PFSK-1 (cell line): ENCODE measurements at regions not wholly inside any gene's neighbourhood (a gene's known extent, or its start where the extent isn't known, plus 50 kb on each side); places are given as distances from the start of the nearest gene placed in this dataset.

Experiments
- FOXP2 ChIP-seq: optimal IDR thresholded peaks from 2 replicates; pipeline ENCODE3; 2011; ENCODE audit warnings: borderline replicate concordance, control low read depth, inconsistent platforms; ENCODE audit not compliant: insufficient read depth; ENCODE audit errors: extremely low read length, extremely low read depth
- POLR2AphosphoS5 ChIP-seq: IDR thresholded peaks from 2 replicates; pipeline ENCODE4 v1.6.1; 2012; ENCODE audit warnings: low read depth, mild to moderate bottlenecking, control low read depth, low read length, moderate library complexity
- SIN3A ChIP-seq: IDR thresholded peaks from 2 replicates; pipeline ENCODE4 v1.6.1; 2012; ENCODE audit warnings: mild to moderate bottlenecking, low read length, moderate library complexity, borderline replicate concordance; ENCODE audit not compliant: insufficient read depth
- TAF1 ChIP-seq: IDR thresholded peaks from 2 replicates; pipeline ENCODE4 v1.6.1; 2012; ENCODE audit warnings: low read length, control low read depth, borderline replicate concordance; ENCODE audit not compliant: insufficient read depth
- TF ChIP-seq, protein P1 (sequence below), 2 experiments: IDR thresholded peaks; 2 replicates each; pipeline versions ENCODE4 v1.6.1 to v1.8.0; 2011 to 2012; ENCODE audit warnings: low read depth in 2 of 2, low read length in 2 of 2, control low read depth in 1 of 2, inconsistent platforms in 1 of 2, mild to moderate bottlenecking in 1 of 2, moderate library complexity in 1 of 2; ENCODE audit not compliant: insufficient read depth in 1 of 2

GRCh38 chr4:34362654-34363053, 1881.7 kb downstream of the ARAP2 start:
- TF ChIP-seq, protein P1, sequence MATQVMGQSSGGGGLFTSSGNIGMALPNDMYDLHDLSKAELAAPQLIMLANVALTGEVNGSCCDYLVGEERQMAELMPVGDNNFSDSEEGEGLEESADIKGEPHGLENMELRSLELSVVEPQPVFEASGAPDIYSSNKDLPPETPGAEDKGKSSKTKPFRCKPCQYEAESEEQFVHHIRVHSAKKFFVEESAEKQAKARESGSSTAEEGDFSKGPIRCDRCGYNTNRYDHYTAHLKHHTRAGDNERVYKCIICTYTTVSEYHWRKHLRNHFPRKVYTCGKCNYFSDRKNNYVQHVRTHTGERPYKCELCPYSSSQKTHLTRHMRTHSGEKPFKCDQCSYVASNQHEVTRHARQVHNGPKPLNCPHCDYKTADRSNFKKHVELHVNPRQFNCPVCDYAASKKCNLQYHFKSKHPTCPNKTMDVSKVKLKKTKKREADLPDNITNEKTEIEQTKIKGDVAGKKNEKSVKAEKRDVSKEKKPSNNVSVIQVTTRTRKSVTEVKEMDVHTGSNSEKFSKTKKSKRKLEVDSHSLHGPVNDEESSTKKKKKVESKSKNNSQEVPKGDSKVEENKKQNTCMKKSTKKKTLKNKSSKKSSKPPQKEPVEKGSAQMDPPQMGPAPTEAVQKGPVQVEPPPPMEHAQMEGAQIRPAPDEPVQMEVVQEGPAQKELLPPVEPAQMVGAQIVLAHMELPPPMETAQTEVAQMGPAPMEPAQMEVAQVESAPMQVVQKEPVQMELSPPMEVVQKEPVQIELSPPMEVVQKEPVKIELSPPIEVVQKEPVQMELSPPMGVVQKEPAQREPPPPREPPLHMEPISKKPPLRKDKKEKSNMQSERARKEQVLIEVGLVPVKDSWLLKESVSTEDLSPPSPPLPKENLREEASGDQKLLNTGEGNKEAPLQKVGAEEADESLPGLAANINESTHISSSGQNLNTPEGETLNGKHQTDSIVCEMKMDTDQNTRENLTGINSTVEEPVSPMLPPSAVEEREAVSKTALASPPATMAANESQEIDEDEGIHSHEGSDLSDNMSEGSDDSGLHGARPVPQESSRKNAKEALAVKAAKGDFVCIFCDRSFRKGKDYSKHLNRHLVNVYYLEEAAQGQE (IDR thresholded peaks at IDR 0.05; ENCODE audit: insufficient read depth in 1 of 2, low read depth in 2 of 2, low read length in 2 of 2) = no peak
- no peak for TF ChIP-seq SIN3A
- TF ChIP-seq POLR2AphosphoS5 = no peak
- no peak for TF ChIP-seq FOXP2
- TF ChIP-seq TAF1 = no peak

DNA sequence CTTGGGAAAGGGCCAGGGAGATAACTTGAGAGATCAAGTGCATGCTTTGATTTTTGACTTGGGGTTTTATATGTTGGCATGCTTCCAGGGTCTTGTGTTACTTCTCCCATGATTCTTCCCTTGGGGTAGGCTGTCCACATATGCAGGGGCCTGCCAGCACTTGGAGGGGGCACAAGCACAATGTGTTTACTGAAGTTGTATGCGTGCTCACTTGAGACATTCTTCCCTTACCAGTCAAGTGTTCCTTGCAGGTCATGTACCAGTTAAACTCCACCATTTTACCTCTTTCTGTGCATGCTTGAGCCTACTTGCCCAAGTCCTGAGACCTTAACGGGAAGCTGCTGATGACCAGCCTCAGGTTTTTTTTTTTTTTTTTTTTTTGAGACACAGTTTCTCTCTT, 1880.5 kb downstream of the ARAP2 start:
- TF ChIP-seq POLR2AphosphoS5 (no peak), FOXP2 (no peak), SIN3A (no peak), TAF1 (no peak)
- TF ChIP-seq, protein P1 (IDR thresholded peaks at IDR 0.05; ENCODE audit: insufficient read depth in 1 of 2, low read depth in 2 of 2, low read length in 2 of 2) = no peak

GRCh38 chr4:34365946-34366345, 1878.4 kb downstream of the ARAP2 start:
- no peak for TF ChIP-seq TAF1
- no peak for TF ChIP-seq FOXP2
- TF ChIP-seq SIN3A = no peak
- TF ChIP-seq, protein P1 (IDR thresholded peaks at IDR 0.05; ENCODE audit: insufficient read depth in 1 of 2, low read depth in 2 of 2, low read length in 2 of 2) = no peak
- TF ChIP-seq POLR2AphosphoS5 = no peak

- TF ChIP-seq, protein P1 (IDR thresholded peaks at IDR 0.05; ENCODE audit: insufficient read depth in 1 of 2, low read depth in 2 of 2, low read length in 2 of 2) = no peak
- TF ChIP-seq SIN3A (no peak), POLR2AphosphoS5 (no peak), TAF1 (no peak), FOXP2 (no peak)
Measured at GRCh38 chr4:34371676-34372075, 1872.6 kb downstream of the ARAP2 start.

DNA sequence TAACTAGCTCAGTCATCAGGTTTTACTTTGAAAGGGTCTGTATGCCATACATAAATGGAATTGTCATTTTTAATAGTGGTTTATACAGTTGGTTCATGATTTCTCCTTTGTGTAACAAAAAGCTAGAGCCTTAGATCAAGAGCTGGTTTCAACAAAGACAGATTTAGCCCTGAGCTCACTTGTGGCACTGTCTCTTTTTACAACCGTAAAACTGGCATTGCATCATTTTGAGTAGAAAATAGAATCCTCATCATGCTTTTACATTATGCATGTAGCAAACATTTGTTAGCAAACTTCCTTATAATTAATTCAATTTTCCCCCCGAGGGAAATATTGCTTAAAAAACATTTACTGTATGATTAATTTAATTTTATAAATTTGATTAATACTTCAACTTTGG, 1871.5 kb downstream of the ARAP2 start:
- TF ChIP-seq, protein P1 (IDR thresholded peaks at IDR 0.05; ENCODE audit: insufficient read depth in 1 of 2, low read depth in 2 of 2, low read length in 2 of 2) = no peak
- no peak for TF ChIP-seq FOXP2
- no peak for TF ChIP-seq SIN3A
- no peak for TF ChIP-seq POLR2AphosphoS5
- TF ChIP-seq TAF1 = no peak
